ENCODE measurements at regions not wholly inside any gene's neighbourhood (a gene's known extent, or its start where the extent isn't known, plus 50 kb on each side); places are given as distances from the start of the nearest gene placed in this dataset.

- TF ChIP-seq CTCF (IDR thresholded peaks at IDR 0.05) = no peak
- H3K4me1 Mint-ChIP-seq (ENCODE audit: unreplicated experiment) = peaks cover 14% of the 10 kb centered on the region
- H3K9me3 Mint-ChIP-seq (ENCODE audit: unreplicated experiment) = peaks cover 9% of the 10 kb centered on the region
- no peak for DNase-seq (ENCODE audit: extremely low spot score, unreplicated experiment)
- H3K27me3 Mint-ChIP-seq (ENCODE audit: unreplicated experiment) = no peaks in the 10 kb centered on the region
- H3K36me3 Mint-ChIP-seq (ENCODE audit: unreplicated experiment) = no peaks in the 10 kb centered on the region
- no peak overlapping the region for H3K4me3 Mint-ChIP-seq (ENCODE audit: unreplicated experiment)
- H3K27ac Mint-ChIP-seq (ENCODE audit: unreplicated experiment) = no peak overlapping the region
Observed at GRCh38 chr11:115884800-115885534, 380.8 kb upstream of the CADM1 start.

GRCh38 chr11:115874843-115875242 is 370.6 kb upstream of the CADM1 start:
- no peak for TF ChIP-seq CTCF (IDR thresholded peaks at IDR 0.05)
- Mint-ChIP-seq H3K27me3 (ENCODE audit: unreplicated experiment) (peaks cover 12% of the 10 kb centered on the region), H3K27ac (ENCODE audit: unreplicated experiment) (no peak overlapping the region), H3K9me3 (ENCODE audit: unreplicated experiment) (peaks cover 5% of the 10 kb centered on the region), H3K36me3 (ENCODE audit: unreplicated experiment) (no peaks in the 10 kb centered on the region), H3K4me1 (ENCODE audit: unreplicated experiment) (no peaks in the 10 kb centered on the region), H3K4me3 (ENCODE audit: unreplicated experiment) (no peak overlapping the region)
- no peak for DNase-seq (ENCODE audit: extremely low spot score, unreplicated experiment)

- Mint-ChIP-seq H3K27me3 (ENCODE audit: unreplicated experiment) (peaks cover 18% of the 10 kb centered on the region), H3K36me3 (ENCODE audit: unreplicated experiment) (no peaks in the 10 kb centered on the region), H3K27ac (ENCODE audit: unreplicated experiment) (no peak overlapping the region), H3K4me1 (ENCODE audit: unreplicated experiment) (no peaks in the 10 kb centered on the region), H3K9me3 (ENCODE audit: unreplicated experiment) (no peaks in the 10 kb centered on the region), H3K4me3 (ENCODE audit: unreplicated experiment) (no peak overlapping the region)
- no peak for DNase-seq (ENCODE audit: extremely low spot score, unreplicated experiment)
- no peak for TF ChIP-seq CTCF (IDR thresholded peaks at IDR 0.05)
Observed at GRCh38 chr11:115873813-115874212, 369.6 kb upstream of the CADM1 start.

GRCh38 chr11:115872416-115872815 is 368.2 kb upstream of the CADM1 start:
- Mint-ChIP-seq H3K36me3 (ENCODE audit: unreplicated experiment) (no peaks in the 10 kb centered on the region), H3K27me3 (ENCODE audit: unreplicated experiment) (peaks cover 25% of the 10 kb centered on the region), H3K4me1 (ENCODE audit: unreplicated experiment) (no peaks in the 10 kb centered on the region), H3K4me3 (ENCODE audit: unreplicated experiment) (no peak overlapping the region), H3K27ac (ENCODE audit: unreplicated experiment) (no peak overlapping the region), H3K9me3 (ENCODE audit: unreplicated experiment) (no peaks in the 10 kb centered on the region)
- TF ChIP-seq CTCF (IDR thresholded peaks at IDR 0.05) = no peak
- no peak for DNase-seq (ENCODE audit: extremely low spot score, unreplicated experiment)

- Mint-ChIP-seq H3K27ac (ENCODE audit: unreplicated experiment) (no peak overlapping the region), H3K4me1 (ENCODE audit: unreplicated experiment) (no peaks in the 10 kb centered on the region), H3K27me3 (ENCODE audit: unreplicated experiment) (peaks cover 34% of the 10 kb centered on the region), H3K9me3 (ENCODE audit: unreplicated experiment) (no peaks in the 10 kb centered on the region), H3K4me3 (ENCODE audit: unreplicated experiment) (no peak overlapping the region), H3K36me3 (ENCODE audit: unreplicated experiment) (no peaks in the 10 kb centered on the region)
- TF ChIP-seq CTCF (IDR thresholded peaks at IDR 0.05) = no peak
- DNase-seq (ENCODE audit: extremely low spot score, unreplicated experiment) = no peak
Observed at GRCh38 chr11:115871161-115871760, 367.0 kb upstream of the CADM1 start.
